HepG2 (cell line): ENCODE measurements at regions not wholly inside any gene's neighbourhood (a gene's known extent, or its start where the extent isn't known, plus 50 kb on each side); places are given as distances from the start of the nearest gene placed in this dataset.

ENCODE experiments used
- BHLHE40 ChIP-seq: IDR thresholded peaks from 2 replicates; pipeline ENCODE4 v1.6.1; 2011; ENCODE audit warnings: low read length, improper control_type of control experiment
- CEBPB ChIP-seq: IDR thresholded peaks from 2 replicates; pipeline ENCODE4 v1.6.1; 2011; ENCODE audit warnings: low read depth, low read length, improper control_type of control experiment, borderline replicate concordance
- DMAP1 ChIP-seq: IDR thresholded peaks from 2 replicates; pipeline ENCODE4 v1.6.1; 2016
- FOXP1 ChIP-seq, 2 experiments: fragments of 450-650 bp in 1 of 2; IDR thresholded peaks; 2 replicates each; pipeline ENCODE4 v1.6.1; 2017 to 2018; ENCODE audit warnings: antibody characterized with exemption in 1 of 2
- HDAC2 ChIP-seq: sonication (generic); formaldehyde crosslinking; IDR thresholded peaks from 2 replicates; pipeline ENCODE4 v1.4.0; 2020; ENCODE audit warnings: missing genetic modification reagents
- HNRNPLL ChIP-seq: fragments of 200-400 bp; formaldehyde crosslinking; IDR thresholded peaks from 2 replicates; pipeline ENCODE4 v1.6.1; 2017; ENCODE audit warnings: mild to moderate bottlenecking, low read depth, low read length; ENCODE audit not compliant: poor library complexity, severe bottlenecking
- POLR2A ChIP-seq, 2 experiments: IDR thresholded peaks; 2 replicates each; pipeline ENCODE4 v1.6.1; 2011; ENCODE audit warnings: low read depth in 2 of 2, low read length in 2 of 2, mild to moderate bottlenecking in 1 of 2, moderate library complexity in 1 of 2; ENCODE audit not compliant: insufficient read depth in 1 of 2
- SALL1 ChIP-seq: sonication (generic); formaldehyde crosslinking; IDR thresholded peaks from 2 replicates; pipeline ENCODE4 v1.8.0; 2022; ENCODE audit warnings: mild to moderate bottlenecking, missing genetic modification reagents
- SIN3A ChIP-seq: IDR thresholded peaks from 2 replicates; pipeline ENCODE4 v1.6.1; 2011; ENCODE audit warnings: low read depth, mild to moderate bottlenecking, control low read depth, low read length, borderline replicate concordance
- ZNF260 ChIP-seq: sonication (generic); formaldehyde crosslinking; IDR thresholded peaks from 2 replicates; pipeline ENCODE4 v1.4.0; 2020; ENCODE audit warnings: missing genetic modification reagents, low read depth, mild to moderate bottlenecking, borderline replicate concordance
- ZNF317 ChIP-seq: sonication (generic); formaldehyde crosslinking; IDR thresholded peaks from 2 replicates; pipeline ENCODE4 v1.5.0; 2020; ENCODE audit warnings: mild to moderate bottlenecking, missing genetic modification reagents
- ZNF512B ChIP-seq: sonication (generic); formaldehyde crosslinking; IDR thresholded peaks from 2 replicates; pipeline ENCODE4 v1.5.1; 2020; ENCODE audit warnings: missing genetic modification reagents, mild to moderate bottlenecking, borderline replicate concordance
- ZSCAN31 ChIP-seq: sonication (generic); formaldehyde crosslinking; IDR thresholded peaks from 2 replicates; pipeline ENCODE4 v1.5.0; 2020; ENCODE audit warnings: low read depth, mild to moderate bottlenecking, missing genetic modification reagents

- no peak for TF ChIP-seq ZNF512B (CRISPR knock-in tag)
- TF ChIP-seq BHLHE40 = no peak
- no peak for TF ChIP-seq FOXP1 (IDR thresholded peaks at IDR 0.05)
- TF ChIP-seq FOXP1 (CRISPR knock-in tag; IDR thresholded peaks at IDR 0.05) = no peak
- TF ChIP-seq ZNF260 (CRISPR knock-in tag) = no peak
- TF ChIP-seq SALL1 (CRISPR knock-in tag) = no peak
- no peak for TF ChIP-seq POLR2A (IDR thresholded peaks at IDR 0.05; ENCODE audit: insufficient read depth in 1 of 2, low read depth in 2 of 2, low read length in 2 of 2)
- TF ChIP-seq ZNF317 (CRISPR knock-in tag) = no peak
- TF ChIP-seq HDAC2 = no peak
- TF ChIP-seq ZSCAN31 = no peak
- TF ChIP-seq CEBPB = no peak
- TF ChIP-seq HNRNPLL = no peak
- TF ChIP-seq SIN3A = no peak
- no peak for TF ChIP-seq DMAP1 (CRISPR knock-in tag)
Measured at GRCh38 chr3:130576375-130577266, 59.6 kb downstream of the COL6A6 start.
